HEK293 (cell line): ENCODE measurements at regions not wholly inside any gene's neighbourhood (a gene's known extent, or its start where the extent isn't known, plus 50 kb on each side); places are given as distances from the start of the nearest gene placed in this dataset.

ENCODE experiments used
- ZBTB10 ChIP-seq: fragments of 450-650 bp; formaldehyde crosslinking; IDR thresholded peaks from 2 replicates; pipeline ENCODE4 v1.5.1; 2016; ENCODE audit warnings: missing biosample characterization, missing genetic modification characterization
- ZEB2 ChIP-seq: fragments of 450-650 bp; formaldehyde crosslinking; IDR thresholded peaks from 2 replicates; pipeline ENCODE4 v1.5.1; 2016; ENCODE audit warnings: missing biosample characterization, missing genetic modification characterization
- TF ChIP-seq, protein P1 (sequence below): fragments of 450-650 bp; formaldehyde crosslinking; IDR thresholded peaks from 2 replicates; pipeline ENCODE4 v1.5.1; 2016; ENCODE audit warnings: missing biosample characterization, missing genetic modification characterization

DNA sequence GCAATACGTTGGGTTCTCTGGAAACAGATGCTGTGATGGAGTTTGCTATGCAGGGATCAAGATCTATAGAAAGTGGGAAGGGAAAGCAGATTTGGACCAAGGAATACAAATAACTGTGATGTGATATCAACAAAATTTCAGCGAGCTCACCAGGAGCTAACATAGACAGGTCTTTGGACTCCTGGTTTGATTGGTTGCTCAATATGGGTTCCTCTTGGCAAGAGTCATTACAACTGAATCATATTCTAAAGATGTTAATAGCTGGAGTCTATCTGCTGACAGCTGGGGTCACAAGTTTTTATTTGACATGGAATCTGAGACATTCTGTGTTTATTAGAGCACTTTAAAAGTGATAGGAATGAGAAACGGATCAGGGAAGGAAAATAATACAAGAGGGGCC, 637.6 kb upstream of the GNPDA2 start:
- no peak for TF ChIP-seq ZEB2 (tag by site-specific recombination)
- TF ChIP-seq ZBTB10 (tag by site-specific recombination): no peak
- TF ChIP-seq, protein P1, sequence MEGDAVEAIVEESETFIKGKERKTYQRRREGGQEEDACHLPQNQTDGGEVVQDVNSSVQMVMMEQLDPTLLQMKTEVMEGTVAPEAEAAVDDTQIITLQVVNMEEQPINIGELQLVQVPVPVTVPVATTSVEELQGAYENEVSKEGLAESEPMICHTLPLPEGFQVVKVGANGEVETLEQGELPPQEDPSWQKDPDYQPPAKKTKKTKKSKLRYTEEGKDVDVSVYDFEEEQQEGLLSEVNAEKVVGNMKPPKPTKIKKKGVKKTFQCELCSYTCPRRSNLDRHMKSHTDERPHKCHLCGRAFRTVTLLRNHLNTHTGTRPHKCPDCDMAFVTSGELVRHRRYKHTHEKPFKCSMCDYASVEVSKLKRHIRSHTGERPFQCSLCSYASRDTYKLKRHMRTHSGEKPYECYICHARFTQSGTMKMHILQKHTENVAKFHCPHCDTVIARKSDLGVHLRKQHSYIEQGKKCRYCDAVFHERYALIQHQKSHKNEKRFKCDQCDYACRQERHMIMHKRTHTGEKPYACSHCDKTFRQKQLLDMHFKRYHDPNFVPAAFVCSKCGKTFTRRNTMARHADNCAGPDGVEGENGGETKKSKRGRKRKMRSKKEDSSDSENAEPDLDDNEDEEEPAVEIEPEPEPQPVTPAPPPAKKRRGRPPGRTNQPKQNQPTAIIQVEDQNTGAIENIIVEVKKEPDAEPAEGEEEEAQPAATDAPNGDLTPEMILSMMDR: no peak
